Neuronal stem cell (in vitro differentiated cells): ENCODE measurements at regions not wholly inside any gene's neighbourhood (a gene's known extent, or its start where the extent isn't known, plus 50 kb on each side); places are given as distances from the start of the nearest gene placed in this dataset.

Source experiments
- DNase-seq: peaks from one replicate; pipeline ENCODE4 v3.0.0-alpha.2; 2013; ENCODE audit warnings: low spot score
- H2AFZ ChIP-seq: one replicate; pipeline ENCODE4 v1.6.1; 2013; ENCODE audit warnings: mild to moderate bottlenecking, low read length, inconsistent platforms
- H2AK5ac ChIP-seq: 2 replicates; pipeline ENCODE4 v1.6.1; 2013; ENCODE audit warnings: low read depth, mild to moderate bottlenecking, inconsistent platforms, low read length, moderate library complexity, mixed read lengths
- H2BK120ac ChIP-seq: 2 replicates; pipeline ENCODE4 v1.6.1; 2013; ENCODE audit warnings: low read depth, mild to moderate bottlenecking, inconsistent platforms, low read length, moderate library complexity, mixed read lengths
- H2BK12ac ChIP-seq: one replicate; pipeline ENCODE4 v1.6.1; 2013; ENCODE audit warnings: low read length, inconsistent platforms
- H2BK15ac ChIP-seq: 2 replicates; pipeline ENCODE4 v1.6.1; 2013; ENCODE audit warnings: mild to moderate bottlenecking, low read length, inconsistent platforms, mixed read lengths
- H2BK5ac ChIP-seq: one replicate; pipeline ENCODE4 v1.6.1; 2013; ENCODE audit warnings: inconsistent platforms, mild to moderate bottlenecking, low read length, moderate library complexity
- H3K14ac ChIP-seq: one replicate; pipeline ENCODE4 v1.6.1; 2013; ENCODE audit warnings: low read length, inconsistent platforms
- H3K18ac ChIP-seq: 2 replicates; pipeline ENCODE4 v1.6.1; 2013; ENCODE audit warnings: low read length, inconsistent platforms
- H3K23ac ChIP-seq: 2 replicates; pipeline ENCODE4 v1.6.1; 2013; ENCODE audit warnings: low read depth, mild to moderate bottlenecking, mixed read lengths, low read length, inconsistent platforms; ENCODE audit not compliant: poor library complexity
- H3K27ac ChIP-seq: replicated peaks from 3 replicates; pipeline ENCODE4 v1.5.1; 2013; ENCODE audit warnings: low read length, inconsistent platforms
- H3K27me3 ChIP-seq, 3 experiments: 2 replicates each; pipeline ENCODE4 v1.6.1; 2013; ENCODE audit warnings: low read length in 3 of 3, mild to moderate bottlenecking in 2 of 3, inconsistent platforms in 1 of 3, low read depth in 1 of 3, mixed read lengths in 1 of 3, moderate library complexity in 1 of 3; ENCODE audit not compliant: control insufficient read depth in 3 of 3, insufficient read depth in 3 of 3
- H3K36me3 ChIP-seq, 2 donors: replicated peaks in 1 of 2; 2 replicates each; pipeline ENCODE4 v1.6.1; 2013; ENCODE audit warnings: low read length in 2 of 2; ENCODE audit not compliant: control insufficient read depth in 2 of 2, insufficient read depth in 2 of 2
- H3K4ac ChIP-seq: 2 replicates; pipeline ENCODE4 v1.6.1; 2013; ENCODE audit warnings: inconsistent platforms, mild to moderate bottlenecking, low read length, moderate library complexity
- H3K4me1 ChIP-seq, 2 donors: 1 replicate in 1 of 2; 2 replicates in 1 of 2; pipeline ENCODE4 v1.6.1; 2013; ENCODE audit warnings: low read length in 2 of 2, low read depth in 1 of 2; ENCODE audit not compliant: control insufficient read depth in 2 of 2, insufficient read depth in 1 of 2
- H3K4me2 ChIP-seq: one replicate; pipeline ENCODE4 v1.6.1; 2013; ENCODE audit warnings: mild to moderate bottlenecking, low read length, inconsistent platforms; ENCODE audit not compliant: insufficient read depth, poor library complexity, severe bottlenecking
- H3K4me3 ChIP-seq, 2 donors: 2 replicates each; pipeline ENCODE4 v1.5.1; 2013; ENCODE audit warnings: low read length in 2 of 2, mild to moderate bottlenecking in 2 of 2, inconsistent platforms in 1 of 2, moderate library complexity in 1 of 2
- H3K79me1 ChIP-seq: one replicate; pipeline ENCODE4 v1.6.1; 2013; ENCODE audit warnings: low read depth, mild to moderate bottlenecking, inconsistent platforms, low read length, moderate library complexity
- H3K9ac ChIP-seq: one replicate; pipeline ENCODE4 v1.6.1; 2013; ENCODE audit warnings: mild to moderate bottlenecking, low read depth, low read length, inconsistent platforms; ENCODE audit not compliant: poor library complexity
- H3K9me3 ChIP-seq, 2 donors: replicated peaks in 1 of 2; 2 replicates each; pipeline versions ENCODE3 to v1.6.1; 2013; ENCODE audit warnings: low read length in 2 of 2, mild to moderate bottlenecking in 2 of 2, inconsistent platforms in 1 of 2, low read depth in 1 of 2, mixed read lengths in 1 of 2, moderate library complexity in 1 of 2; ENCODE audit not compliant: control insufficient read depth in 2 of 2, insufficient read depth in 1 of 2
- H4K8ac ChIP-seq: one replicate; pipeline ENCODE4 v1.6.1; 2013; ENCODE audit warnings: low read depth, mild to moderate bottlenecking, inconsistent platforms, low read length, moderate library complexity
- H4K91ac ChIP-seq: one replicate; pipeline ENCODE4 v1.6.1; 2013; ENCODE audit warnings: low read length, low read depth, mild to moderate bottlenecking, inconsistent platforms; ENCODE audit not compliant: poor library complexity
- WGBS, 2 donors: extraction: QIAGEN DNeasy Blood & Tissue Kit; methylation state at CpG; one replicate each; pipeline ENCODE4 v1.1.7; 2013; ENCODE audit warnings: missing lambda C conversion rate in 2 of 2, mixed read lengths in 1 of 2; ENCODE audit not compliant: insufficient read length in 2 of 2, insufficient replicate concordance in 1 of 2; ENCODE audit errors: extremely low coverage in 2 of 2; 5-methylcytosine and 5-hydroxymethylcytosine counted together

GRCh38 chr2:186319105-186319504 lies 167.0 kb upstream of the ZC3H15 start:
- no peak overlapping the region for H4K91ac ChIP-seq
- H3K14ac ChIP-seq: no peak overlapping the region
- H2AK5ac ChIP-seq: no peak overlapping the region
- no peak overlapping the region for H3K23ac ChIP-seq
- H3K36me3 ChIP-seq: no peaks in the 10 kb centered on the region
- H3K18ac ChIP-seq: no peak overlapping the region
- H3K4me3 ChIP-seq: no peak overlapping the region
- no peak overlapping the region for H2AFZ ChIP-seq
- no peak overlapping the region for H3K4ac ChIP-seq
- no peaks in the 10 kb centered on the region for H3K27me3 ChIP-seq
- H2BK12ac ChIP-seq: no peak overlapping the region
- H2BK120ac ChIP-seq: no peak overlapping the region
- no peaks in the 10 kb centered on the region for H3K9me3 ChIP-seq
- WGBS, 2 donors: no CpG with 5 or more reads among the region's 2 CpGs
- no peaks in the 10 kb centered on the region for H3K79me1 ChIP-seq
- no peak for DNase-seq
- H3K4me2 ChIP-seq: no peak overlapping the region
- H2BK5ac ChIP-seq: no peak overlapping the region
- H3K4me1 ChIP-seq: no peaks in the 10 kb centered on the region
- H3K9ac ChIP-seq: no peak overlapping the region
- no peak overlapping the region for H2BK15ac ChIP-seq
- H4K8ac ChIP-seq: no peak overlapping the region
- H3K27ac ChIP-seq: no peak overlapping the region

- DNase-seq: no peak
- Histone ChIP-seq H2AK5ac (no peak overlapping the region), H3K14ac (no peak overlapping the region), H3K9ac (no peak overlapping the region), H3K9me3 (no peaks in the 10 kb centered on the region), H2BK12ac (no peak overlapping the region), H3K23ac (no peak overlapping the region), H4K8ac (no peak overlapping the region), H3K18ac (no peak overlapping the region), H3K27ac (no peak overlapping the region), H3K79me1 (no peaks in the 10 kb centered on the region), H3K27me3 (no peaks in the 10 kb centered on the region), H2BK5ac (no peak overlapping the region), H3K36me3 (no peaks in the 10 kb centered on the region), H3K4me1 (no peaks in the 10 kb centered on the region), H2BK120ac (no peak overlapping the region), H3K4ac (no peak overlapping the region), H3K4me2 (no peak overlapping the region), H2BK15ac (no peak overlapping the region), H2AFZ (no peak overlapping the region), H4K91ac (no peak overlapping the region), H3K4me3 (no peak overlapping the region)
- no CpG with 5 or more reads among the region's 2 CpGs for WGBS, 2 donors
These were observed 160.1 kb upstream of the ZC3H15 start for GRCh38 chr2:186325827-186326535.

- H3K18ac ChIP-seq: no peak overlapping the region
- H3K4me3 ChIP-seq: no peak overlapping the region
- no CpG with 5 or more reads among the region's 3 CpGs for WGBS, 2 donors
- H2BK120ac ChIP-seq: no peak overlapping the region
- no peak overlapping the region for H3K9ac ChIP-seq
- no peaks in the 10 kb centered on the region for H3K9me3 ChIP-seq
- H4K91ac ChIP-seq: no peak overlapping the region
- H2BK12ac ChIP-seq: no peak overlapping the region
- no peak overlapping the region for H2BK5ac ChIP-seq
- H2BK15ac ChIP-seq: no peak overlapping the region
- H3K23ac ChIP-seq: no peak overlapping the region
- H4K8ac ChIP-seq: no peak overlapping the region
- no peak overlapping the region for H3K14ac ChIP-seq
- H3K4ac ChIP-seq: no peak overlapping the region
- no peaks in the 10 kb centered on the region for H3K36me3 ChIP-seq
- H3K27me3 ChIP-seq: no peaks in the 10 kb centered on the region
- H3K4me1 ChIP-seq: no peaks in the 10 kb centered on the region
- H3K4me2 ChIP-seq: no peak overlapping the region
- H3K79me1 ChIP-seq: no peaks in the 10 kb centered on the region
- no peak for DNase-seq
- no peak overlapping the region for H3K27ac ChIP-seq
- no peak overlapping the region for H2AK5ac ChIP-seq
- no peak overlapping the region for H2AFZ ChIP-seq
These were observed 158.7 kb upstream of the ZC3H15 start for GRCh38 chr2:186327251-186327868.

GRCh38 chr2:186328838-186329237 lies 157.2 kb upstream of the ZC3H15 start:
- Histone ChIP-seq H3K4me1 (no peaks in the 10 kb centered on the region), H3K18ac (no peak overlapping the region), H3K36me3 (no peaks in the 10 kb centered on the region), H3K4me3 (no peak overlapping the region), H3K23ac (no peak overlapping the region), H3K4me2 (no peak overlapping the region), H3K27me3 (no peaks in the 10 kb centered on the region), H2AK5ac (no peak overlapping the region), H2AFZ (no peak overlapping the region), H4K91ac (no peak overlapping the region), H3K27ac (no peak overlapping the region), H3K9me3 (no peaks in the 10 kb centered on the region), H3K79me1 (no peaks in the 10 kb centered on the region), H3K9ac (no peak overlapping the region), H3K14ac (no peak overlapping the region), H2BK5ac (no peak overlapping the region), H2BK120ac (no peak overlapping the region), H2BK15ac (no peak overlapping the region), H2BK12ac (no peak overlapping the region), H3K4ac (no peak overlapping the region), H4K8ac (no peak overlapping the region)
- no peak for DNase-seq
